ENCODE measurements at regions not wholly inside any gene's neighbourhood (a gene's known extent, or its start where the extent isn't known, plus 50 kb on each side); places are given as distances from the start of the nearest gene placed in this dataset.

GRCh38 chr12:58143498-58143995, 202.2 kb downstream of the ATP23 start:
- TF ChIP-seq CTCF (IDR thresholded peaks at IDR 0.05; ENCODE audit: low read depth, low read length, missing input control): no peak
- no peak for TF ChIP-seq MAX (IDR thresholded peaks at IDR 0.05)
- TF ChIP-seq GABPA (IDR thresholded peaks at IDR 0.05 in 1 of 2, conservative IDR thresholded peaks at IDR 0.05 in 1 of 2): no peak
- TF ChIP-seq SP1 (IDR thresholded peaks at IDR 0.05): no peak

Measured in liver (tissue), 3 donors.